Peyer's patch (tissue), 4 donors: ENCODE measurements at regions not wholly inside any gene's neighbourhood (a gene's known extent, or its start where the extent isn't known, plus 50 kb on each side); places are given as distances from the start of the nearest gene placed in this dataset.
A peak's percentile ranks its signal among the peaks of the same experiment; 100 is the strongest.

Experiments used
- DNase-seq, 3 donors: peaks; one replicate each; pipeline ENCODE4 v3.0.0-alpha.2; 2017 to 2019
- H3K27ac ChIP-seq, 4 donors: fragments of 200-600 bp; sonication (generic); one replicate each; pipeline ENCODE4 v1.5.1; 2016 to 2019
- H3K27me3 ChIP-seq, 2 donors: fragments of 200-600 bp; sonication (generic); one replicate each; pipeline ENCODE4 v1.5.1; 2019
- H3K36me3 ChIP-seq, 3 donors: fragments of 200-600 bp; sonication (generic); one replicate each; pipeline ENCODE4 v1.5.1; 2016 to 2019
- H3K4me1 ChIP-seq, 4 donors: fragments of 200-600 bp; sonication (generic); one replicate each; pipeline ENCODE4 v1.5.1; 2016 to 2019
- H3K4me3 ChIP-seq, 4 donors: fragments of 200-600 bp; sonication (generic); 1 replicate in 3 of 4; 2 replicates in 1 of 4; pipeline ENCODE4 v1.5.1; 2016 to 2019; ENCODE audit warnings: mild to moderate bottlenecking in 1 of 4
- H3K9me3 ChIP-seq, 4 donors: fragments of 200-600 bp; sonication (generic); one replicate each; pipeline ENCODE4 v1.5.1; 2016 to 2019; ENCODE audit warnings: mild to moderate bottlenecking in 1 of 4
- CTCF ChIP-seq, 6 experiments: fragments of 450-650 bp in 4 of 6; fragments of 200-600 bp in 2 of 6; sonication (generic) in 1 of 6; IDR thresholded peaks; one replicate each; pipeline ENCODE4 v1.5.1; 2017 to 2019; ENCODE audit warnings: antibody characterized with exemption in 6 of 6, mild to moderate bottlenecking in 3 of 6, moderate library complexity in 1 of 6
- POLR2A ChIP-seq, 2 donors: fragments of 450-650 bp; IDR thresholded peaks; one replicate each; pipeline ENCODE4 v1.5.1; 2017; ENCODE audit warnings: antibody characterized with exemption in 2 of 2, mild to moderate bottlenecking in 2 of 2, moderate library complexity in 2 of 2

GRCh38 chr1:65062339-65062738, 85.7 kb upstream of the AK4 start:
- TF ChIP-seq POLR2A (IDR thresholded peaks at IDR 0.05) (no peak), CTCF (IDR thresholded peaks at IDR 0.05) (no peak)
- no peaks in the 10 kb centered on the region for H3K27me3 ChIP-seq
- peaks cover 0 to 11% (median 0%) of the 10 kb centered on the region in 3 donors for H3K36me3 ChIP-seq
- no peaks in the 10 kb centered on the region for H3K9me3 ChIP-seq
- H3K27ac ChIP-seq, result no peak overlapping the region
- H3K4me1 ChIP-seq, result peaks cover 0 to 15% (median 0%) of the 10 kb centered on the region in 4 donors
- no peak for DNase-seq
- no peak overlapping the region for H3K4me3 ChIP-seq

GRCh38 chr1:65063025-65063424, 85.0 kb upstream of the AK4 start:
- TF ChIP-seq CTCF (IDR thresholded peaks at IDR 0.05) (peak in 3 of 6 experiments; percentile 25 to 35 (median 28)), POLR2A (IDR thresholded peaks at IDR 0.05) (no peak)
- no peak overlapping the region for H3K27ac ChIP-seq
- peaks cover 0 to 4% (median 0%) of the 10 kb centered on the region in 3 donors for H3K36me3 ChIP-seq
- H3K27me3 ChIP-seq, result no peaks in the 10 kb centered on the region
- H3K4me3 ChIP-seq, result no peak overlapping the region
- no peak for DNase-seq
- no peaks in the 10 kb centered on the region for H3K9me3 ChIP-seq
- H3K4me1 ChIP-seq, result peaks cover 0 to 15% (median 0%) of the 10 kb centered on the region in 4 donors

- no peak for DNase-seq
- Histone ChIP-seq H3K4me1 (peaks cover 0 to 24% (median 3%) of the 10 kb centered on the region in 4 donors), H3K27ac (peak overlapping the region in 3 of 4 donors; percentile 37 to 99 (median 95)), H3K4me3 (peak overlapping the region in 2 of 4 donors; percentile 94 to 95), H3K27me3 (no peaks in the 10 kb centered on the region), H3K36me3 (no peaks in the 10 kb centered on the region), H3K9me3 (no peaks in the 10 kb centered on the region)
- TF ChIP-seq POLR2A (IDR thresholded peaks at IDR 0.05) (no peak), CTCF (IDR thresholded peaks at IDR 0.05) (no peak)
Observed at GRCh38 chr1:65064981-65065380, 83.0 kb upstream of the AK4 start.

- peak; percentile 24 to 64 (median 52) for DNase-seq
- no peaks in the 10 kb centered on the region for H3K9me3 ChIP-seq
- peaks cover 0 to 24% (median 3%) of the 10 kb centered on the region in 4 donors for H3K4me1 ChIP-seq
- TF ChIP-seq CTCF (IDR thresholded peaks at IDR 0.05) (no peak), POLR2A (IDR thresholded peaks at IDR 0.05) (no peak)
- no peaks in the 10 kb centered on the region for H3K36me3 ChIP-seq
- H3K27ac ChIP-seq, result peak overlapping the region; percentile 95 to 100 (median 99)
- H3K27me3 ChIP-seq, result no peaks in the 10 kb centered on the region
- H3K4me3 ChIP-seq, result peak overlapping the region; percentile 90 to 96 (median 94)
Observed at GRCh38 chr1:65065524-65066418, 82.2 kb upstream of the AK4 start.

- no peak for DNase-seq
- H3K27ac ChIP-seq, result peak overlapping the region; percentile 95 to 100 (median 99)
- H3K4me1 ChIP-seq, result peaks cover 0 to 24% (median 3%) of the 10 kb centered on the region in 4 donors
- no peak for TF ChIP-seq CTCF (IDR thresholded peaks at IDR 0.05)
- TF ChIP-seq POLR2A (IDR thresholded peaks at IDR 0.05), result no peak
- H3K4me3 ChIP-seq, result peak overlapping the region; percentile 90 to 96 (median 94)
- H3K36me3 ChIP-seq, result no peaks in the 10 kb centered on the region
- no peaks in the 10 kb centered on the region for H3K9me3 ChIP-seq
- no peaks in the 10 kb centered on the region for H3K27me3 ChIP-seq
Observed at GRCh38 chr1:65066419-65066765, 81.6 kb upstream of the AK4 start.
